ENCODE measurements at regions not wholly inside any gene's neighbourhood (a gene's known extent, or its start where the extent isn't known, plus 50 kb on each side); places are given as distances from the start of the nearest gene placed in this dataset.

DNA sequence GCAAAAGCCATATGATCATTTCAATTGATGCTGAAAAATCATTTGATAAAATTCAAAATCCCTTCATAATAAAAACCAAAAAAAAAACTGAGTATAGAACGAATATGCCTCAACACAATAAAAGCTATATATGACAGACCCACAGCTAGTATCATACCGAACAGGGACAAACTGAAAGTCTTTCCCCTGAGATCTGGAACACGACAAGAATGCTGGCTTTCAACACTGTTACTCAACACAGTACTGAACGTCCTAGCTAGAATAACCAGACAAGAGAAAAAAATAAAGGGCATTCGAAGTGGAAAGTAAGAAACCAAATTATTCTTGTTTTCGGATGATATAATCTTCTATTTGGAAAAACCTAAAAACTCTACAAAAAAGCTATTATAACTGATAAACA lies 559.9 kb downstream of the EPM2A start:
- Mint-ChIP-seq H3K27me3 (ENCODE audit: insufficient read depth, unreplicated experiment) (peaks cover 6% of the 10 kb centered on the region), H3K4me1 (ENCODE audit: low read depth, unreplicated experiment) (no peaks in the 10 kb centered on the region), H3K9me3 (ENCODE audit: unreplicated experiment) (peaks cover 22% of the 10 kb centered on the region), H3K36me3 (ENCODE audit: insufficient read depth, unreplicated experiment) (no peaks in the 10 kb centered on the region), H3K27ac (ENCODE audit: unreplicated experiment) (no peak overlapping the region), H3K4me3 (ENCODE audit: unreplicated experiment) (no peak overlapping the region)
- CTCF ChIA-PET = no interaction called here
- no peak for TF ChIP-seq CTCF (IDR thresholded peaks at IDR 0.05; ENCODE audit: insufficient read depth in 1 of 2, low read depth in 1 of 2, low read length in 1 of 2, severe bottlenecking in 1 of 2, unreplicated experiment in 1 of 2)
- no peaks in the 10 kb centered on the region for H3K9me3 ChIP-seq
- H3K4me3 ChIP-seq (ENCODE audit: low read depth, low read length) = no peak overlapping the region
- no peaks in the 10 kb centered on the region for H3K36me3 ChIP-seq (ENCODE audit: control insufficient read depth, insufficient read depth, low read length)
- intact Hi-C loops (cut with micrococcal nuclease; ENCODE audit: unreplicated experiment) = no loop called here
- DNase-seq = no peak
- BruUV-seq (replicated peaks) = no TSS peak
- no peaks in the 10 kb centered on the region for H3K4me1 ChIP-seq
- POLR2A ChIA-PET = no interaction called here
- H3K27me3 ChIP-seq (replicated peaks; ENCODE audit: control insufficient read depth, insufficient read depth, low read length) = no peaks in the 10 kb centered on the region

DNA sequence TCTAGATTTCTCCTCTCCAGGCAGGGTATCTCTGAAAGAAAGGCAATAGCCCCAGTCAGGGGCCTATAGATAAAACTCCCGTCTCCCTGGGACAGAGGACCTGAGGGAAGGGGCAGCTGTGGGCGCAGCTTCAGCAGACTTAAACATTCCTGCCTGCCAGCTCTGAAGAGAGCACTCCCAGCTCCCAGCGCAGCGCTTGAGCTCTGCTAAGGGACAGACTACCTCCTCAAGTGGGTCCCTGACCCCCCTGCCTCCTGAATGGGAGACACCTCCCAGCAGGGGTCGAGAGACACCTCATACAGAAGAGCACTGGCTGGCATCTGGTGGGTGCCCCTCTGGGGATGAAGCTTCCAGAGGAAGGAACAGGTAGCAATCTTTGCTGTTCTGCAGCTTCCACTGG lies 556.9 kb downstream of the EPM2A start:
- peaks cover 22% of the 10 kb centered on the region for H3K9me3 Mint-ChIP-seq (ENCODE audit: unreplicated experiment)
- POLR2A ChIA-PET = no interaction called here
- no TSS peak for BruUV-seq (replicated peaks)
- H3K4me1 Mint-ChIP-seq (ENCODE audit: low read depth, unreplicated experiment) = no peaks in the 10 kb centered on the region
- intact Hi-C loops (cut with micrococcal nuclease; ENCODE audit: unreplicated experiment) = no loop called here
- Histone ChIP-seq H3K4me1 (no peaks in the 10 kb centered on the region), H3K36me3 (ENCODE audit: control insufficient read depth, insufficient read depth, low read length) (no peaks in the 10 kb centered on the region), H3K27me3 (replicated peaks; ENCODE audit: control insufficient read depth, insufficient read depth, low read length) (no peaks in the 10 kb centered on the region), H3K4me3 (ENCODE audit: low read depth, low read length) (no peak overlapping the region), H3K9me3 (no peaks in the 10 kb centered on the region)
- DNase-seq = no peak
- H3K27ac Mint-ChIP-seq (ENCODE audit: unreplicated experiment) = no peak overlapping the region
- TF ChIP-seq CTCF (IDR thresholded peaks at IDR 0.05; ENCODE audit: insufficient read depth in 1 of 2, low read depth in 1 of 2, low read length in 1 of 2, severe bottlenecking in 1 of 2, unreplicated experiment in 1 of 2) = no peak
- CTCF ChIA-PET = no interaction called here
- no peaks in the 10 kb centered on the region for H3K36me3 Mint-ChIP-seq (ENCODE audit: insufficient read depth, unreplicated experiment)
- H3K4me3 Mint-ChIP-seq (ENCODE audit: unreplicated experiment) = no peak overlapping the region
- no peaks in the 10 kb centered on the region for H3K27me3 Mint-ChIP-seq (ENCODE audit: insufficient read depth, unreplicated experiment)

- H3K27ac Mint-ChIP-seq (ENCODE audit: unreplicated experiment) = no peak overlapping the region
- H3K4me1 Mint-ChIP-seq (ENCODE audit: low read depth, unreplicated experiment) = no peaks in the 10 kb centered on the region
- CTCF ChIA-PET = no interaction called here
Measured at GRCh38 chr6:145187491-145188206, 547.7 kb downstream of the EPM2A start.

More at GRCh38 chr6:145187491-145188206, 547.7 kb downstream of the EPM2A start:
- BruUV-seq (replicated peaks) = no TSS peak
- intact Hi-C loops (cut with micrococcal nuclease; ENCODE audit: unreplicated experiment) = no loop called here
- no peak for DNase-seq
- Histone ChIP-seq H3K27me3 (replicated peaks; ENCODE audit: control insufficient read depth, insufficient read depth, low read length) (no peaks in the 10 kb centered on the region), H3K4me1 (peaks cover 8% of the 10 kb centered on the region), H3K9me3 (no peaks in the 10 kb centered on the region), H3K4me3 (ENCODE audit: low read depth, low read length) (no peak overlapping the region), H3K36me3 (ENCODE audit: control insufficient read depth, insufficient read depth, low read length) (no peaks in the 10 kb centered on the region)
- no peaks in the 10 kb centered on the region for H3K36me3 Mint-ChIP-seq (ENCODE audit: insufficient read depth, unreplicated experiment)
- H3K27me3 Mint-ChIP-seq (ENCODE audit: insufficient read depth, unreplicated experiment) = no peaks in the 10 kb centered on the region
- no peaks in the 10 kb centered on the region for H3K9me3 Mint-ChIP-seq (ENCODE audit: unreplicated experiment)
- no peak overlapping the region for H3K4me3 Mint-ChIP-seq (ENCODE audit: unreplicated experiment)
- no peak for TF ChIP-seq CTCF (IDR thresholded peaks at IDR 0.05; ENCODE audit: insufficient read depth in 1 of 2, low read depth in 1 of 2, low read length in 1 of 2, severe bottlenecking in 1 of 2, unreplicated experiment in 1 of 2)
- POLR2A ChIA-PET = no interaction called here
